GM19397 (cell line): ENCODE measurements at regions not wholly inside any gene's neighbourhood (a gene's known extent, or its start where the extent isn't known, plus 50 kb on each side); places are given as distances from the start of the nearest gene placed in this dataset.
"Not testable (repeated sequence)": the region's sequence is repeated elsewhere in the genome, so short reads cannot be mapped to it uniquely, and the experiment has no call there.

Experiments
- ATAC-seq: cut with Tn5 transposase; IDR thresholded peaks from one replicate; pipeline ENCODE4 v1.9.1; 2021; ENCODE audit warnings: mild to moderate bottlenecking, moderate library complexity; ENCODE audit not compliant: unreplicated experiment

DNA sequence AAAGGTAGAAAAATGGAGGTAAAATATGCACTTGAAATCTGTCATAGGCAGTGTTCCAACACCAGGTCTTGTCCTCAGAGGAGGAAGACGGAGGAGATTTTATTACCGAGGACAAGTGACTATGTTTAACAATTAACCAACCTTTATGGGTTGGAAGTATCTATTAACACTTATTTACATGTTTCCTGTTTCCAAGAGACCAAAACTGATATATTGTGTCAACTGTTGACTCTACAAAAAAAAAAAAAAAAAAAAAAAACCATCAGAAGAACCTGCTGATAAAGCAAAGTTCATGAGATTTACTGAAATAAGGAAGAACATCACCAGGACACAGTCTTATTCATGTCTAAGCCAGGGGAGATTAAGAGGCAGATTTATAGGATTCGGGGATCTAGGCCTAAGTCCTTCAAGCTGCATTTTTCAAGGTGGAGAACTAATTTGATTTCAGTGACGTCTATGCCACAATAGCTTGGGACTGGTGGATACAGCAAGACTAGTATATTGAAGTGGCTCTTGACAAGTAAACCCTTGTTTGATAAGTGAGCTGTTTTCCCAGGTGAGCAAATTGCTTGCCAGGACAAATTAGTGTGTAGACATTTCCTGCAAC is 126.6 kb upstream of the NAA20 start:
- ATAC-seq, result no peak

DNA sequence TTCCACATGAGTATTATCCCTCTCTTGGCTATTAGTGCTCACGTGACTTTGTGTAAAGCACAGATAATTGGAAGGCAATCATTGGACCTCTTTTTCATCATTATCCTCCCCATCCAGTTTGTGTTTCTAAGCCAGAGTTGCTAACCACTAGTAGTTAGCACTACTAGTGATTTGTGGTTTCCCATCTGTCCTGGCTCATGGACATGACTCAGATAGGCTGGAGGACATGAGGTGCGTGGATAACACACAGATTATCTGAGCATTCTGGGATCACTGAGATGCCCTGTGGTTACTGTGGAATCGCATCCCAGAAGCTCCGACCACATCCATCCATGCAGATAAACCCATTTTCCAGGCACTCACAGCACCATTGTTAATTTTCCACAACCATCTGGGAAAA is 123.8 kb upstream of the NAA20 start:
- no peak for ATAC-seq

DNA sequence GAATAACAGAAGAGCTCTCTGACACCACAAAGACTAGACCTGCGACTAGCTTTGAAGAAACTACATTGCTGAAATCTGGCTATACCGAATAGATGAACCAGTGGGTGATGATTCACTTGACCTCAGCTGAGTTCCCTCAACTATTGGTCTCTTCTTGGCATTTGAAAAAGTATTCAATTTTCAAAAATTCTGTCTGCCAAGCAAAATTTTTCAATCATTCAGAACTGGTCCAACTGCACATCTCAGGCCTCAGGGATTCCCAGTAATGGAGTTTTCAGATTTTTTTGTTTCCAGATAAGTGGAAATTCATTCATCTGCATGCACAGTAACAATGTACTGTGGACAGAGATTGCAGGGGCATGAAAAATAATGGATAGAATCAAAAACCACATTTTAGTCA is 121.4 kb upstream of the NAA20 start:
- no peak for ATAC-seq

DNA sequence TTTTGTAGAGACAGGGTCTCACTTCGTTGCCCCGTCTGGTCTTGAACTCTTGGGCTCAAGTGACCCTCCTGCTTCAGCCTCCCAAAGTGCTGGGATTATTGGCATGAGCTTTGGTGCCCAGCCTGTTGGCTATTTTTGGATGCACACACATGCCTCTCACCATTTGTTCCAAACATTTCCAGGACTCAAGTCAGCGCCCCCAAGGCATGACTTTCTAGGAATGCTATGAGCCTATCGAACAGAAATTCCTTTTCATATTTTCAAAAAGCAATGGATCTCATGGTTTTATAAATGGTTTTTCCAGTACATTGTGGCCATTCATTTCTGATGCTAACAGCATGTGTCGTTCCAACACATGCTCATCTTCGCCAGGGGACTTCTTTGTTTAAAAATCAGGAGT is 119.3 kb upstream of the NAA20 start:
- no peak for ATAC-seq

DNA sequence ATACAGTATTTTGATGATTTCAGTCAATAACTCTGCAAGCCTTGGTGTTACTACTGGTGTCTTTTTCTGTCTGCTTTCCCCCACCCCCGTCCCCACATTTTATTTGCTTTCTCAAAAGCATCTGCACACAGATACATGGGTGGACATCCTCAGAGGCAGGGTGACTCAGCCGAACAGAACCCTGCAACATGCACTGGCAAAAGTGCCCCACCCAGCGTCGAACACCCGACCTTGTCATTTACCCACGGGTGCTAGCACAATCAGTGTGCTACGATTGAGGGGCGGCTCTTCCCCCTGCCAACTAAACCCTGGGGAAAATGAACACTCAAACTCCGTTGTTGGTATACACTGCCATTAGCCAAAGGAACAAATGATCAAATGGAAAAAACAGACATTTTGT is 115.9 kb upstream of the NAA20 start:
- no peak for ATAC-seq

DNA sequence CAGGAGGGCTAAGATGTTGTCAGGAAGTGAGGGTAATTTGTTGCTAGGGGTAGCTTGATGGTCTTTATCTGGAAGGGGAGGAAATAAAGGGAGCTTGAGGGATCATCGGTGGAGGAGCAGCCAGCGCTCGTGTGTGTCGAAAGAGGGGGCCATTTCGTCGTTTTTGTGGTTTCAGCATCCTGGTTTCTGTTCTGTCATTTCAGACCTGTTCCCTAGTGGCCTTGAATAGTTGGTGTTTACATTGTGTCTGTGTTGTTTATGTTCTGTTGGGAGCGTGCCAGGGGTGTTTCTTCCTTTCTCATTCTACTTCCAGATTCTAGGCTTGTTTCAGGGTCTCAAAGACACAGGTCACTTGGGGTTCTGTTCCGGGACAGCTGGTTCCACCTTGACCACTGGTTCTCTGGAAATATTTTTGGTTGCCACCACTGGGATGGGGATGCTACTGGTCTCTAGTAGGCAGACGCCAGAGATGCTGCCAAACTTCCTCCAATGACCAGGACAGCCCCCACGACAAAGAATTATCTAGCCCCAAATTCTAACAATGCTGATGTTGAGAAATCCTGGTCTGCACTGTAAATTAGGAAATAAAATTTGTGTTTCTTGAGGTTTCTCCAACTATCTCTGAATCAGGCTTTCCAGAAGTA is 113.9 kb upstream of the NAA20 start:
- ATAC-seq, result no peak

DNA sequence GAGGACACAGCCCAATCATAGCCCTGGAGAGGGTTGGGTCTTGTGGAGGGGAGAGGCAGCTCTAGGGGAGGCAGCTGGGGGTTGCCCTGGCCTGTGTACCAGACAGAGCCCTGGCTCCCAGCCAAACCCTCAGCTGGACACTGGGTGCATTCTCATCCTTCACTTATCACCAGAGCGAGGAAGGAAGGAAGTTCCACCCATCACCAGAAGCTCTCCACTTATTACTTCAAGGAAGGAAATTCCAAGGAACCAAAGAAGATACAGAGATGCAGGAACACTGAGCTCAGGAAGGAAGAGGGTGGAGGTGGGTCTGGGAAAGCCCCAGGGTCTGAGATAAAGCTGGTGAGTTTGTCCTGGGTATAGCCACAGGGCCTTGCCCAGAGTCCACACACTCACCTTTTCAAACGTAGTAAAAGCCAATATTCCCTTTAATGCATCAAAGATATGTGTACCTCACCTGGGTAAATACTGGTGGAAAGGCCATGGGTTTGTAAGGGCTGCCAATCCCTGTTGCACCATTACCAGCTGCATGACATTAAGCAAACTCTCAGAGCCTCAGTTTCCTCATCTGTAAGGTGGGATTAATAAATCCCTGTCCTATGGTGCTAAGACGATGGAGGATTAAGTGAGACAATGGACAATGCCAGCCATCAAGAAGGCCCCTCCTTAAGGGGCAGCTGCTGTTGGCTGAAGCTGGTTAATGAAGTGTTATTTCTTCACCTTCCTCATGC is 109.7 kb upstream of the NAA20 start:
- ATAC-seq, result no peak

DNA sequence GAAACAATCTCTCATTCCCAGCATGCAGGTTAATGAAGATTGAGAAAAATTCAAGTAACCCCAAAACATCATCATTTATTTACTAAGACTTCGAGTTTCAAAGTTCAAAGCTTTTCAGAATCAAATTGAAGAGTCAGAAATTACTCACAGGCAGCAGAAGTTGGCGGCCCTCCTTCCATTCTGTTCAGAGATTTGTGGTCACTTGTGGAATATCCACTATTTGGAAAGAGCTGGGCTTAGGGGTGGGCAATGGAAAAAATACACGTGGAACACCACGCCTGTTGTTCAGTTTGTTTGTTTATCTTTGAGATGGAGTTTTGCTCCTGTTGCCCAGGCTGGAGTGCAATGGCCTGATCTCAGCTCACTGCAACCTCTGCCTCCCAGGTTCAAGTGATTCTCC is 108.6 kb upstream of the NAA20 start:
- no peak for ATAC-seq

DNA sequence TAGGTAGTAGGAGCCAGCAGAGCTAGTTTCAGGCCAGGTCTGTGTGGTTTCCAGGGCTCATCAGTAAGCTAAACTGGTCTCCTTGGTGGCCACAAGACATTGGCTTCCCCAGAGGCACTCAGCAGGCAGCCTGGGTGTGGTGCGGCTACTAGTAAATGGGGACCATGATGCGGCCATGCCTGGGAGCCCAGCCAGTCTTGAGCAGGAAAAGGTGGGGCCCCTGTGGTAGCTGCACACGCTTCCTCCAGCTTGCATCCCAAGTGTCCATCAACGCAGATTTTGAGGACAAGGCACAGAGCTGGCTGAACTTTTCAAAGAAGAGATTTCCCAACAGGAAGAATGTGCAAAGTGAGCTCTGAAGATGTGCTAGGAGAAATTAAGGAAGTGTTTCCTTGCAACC is 107.4 kb upstream of the NAA20 start:
- no peak for ATAC-seq

DNA sequence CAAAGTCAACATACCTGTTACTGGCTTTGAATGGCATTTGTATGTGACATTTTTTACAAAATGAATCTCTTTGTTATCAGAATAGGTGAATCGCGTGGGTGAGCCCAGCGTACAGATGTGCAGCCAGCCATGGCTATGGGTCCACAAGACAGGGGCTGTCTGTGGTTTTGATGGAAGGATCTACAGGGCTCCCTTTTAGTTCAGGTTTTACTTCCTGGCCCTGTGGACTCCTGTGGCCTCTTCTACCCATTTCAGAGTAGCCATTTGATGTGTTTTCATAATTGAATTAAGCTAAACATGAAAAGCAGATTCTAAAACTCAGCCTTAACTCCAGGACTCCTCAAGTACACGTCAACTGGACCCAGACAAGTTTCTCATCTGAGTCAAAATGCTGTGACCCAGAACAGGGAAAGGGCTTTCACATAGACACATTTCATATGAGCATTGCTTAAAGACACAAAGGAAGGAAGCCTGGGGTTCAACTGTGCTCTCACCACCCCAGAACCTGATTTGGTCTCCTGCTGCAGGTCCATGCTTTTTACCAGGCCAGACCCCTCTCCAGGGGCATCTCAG is 105.3 kb upstream of the NAA20 start:
- ATAC-seq, result no peak

DNA sequence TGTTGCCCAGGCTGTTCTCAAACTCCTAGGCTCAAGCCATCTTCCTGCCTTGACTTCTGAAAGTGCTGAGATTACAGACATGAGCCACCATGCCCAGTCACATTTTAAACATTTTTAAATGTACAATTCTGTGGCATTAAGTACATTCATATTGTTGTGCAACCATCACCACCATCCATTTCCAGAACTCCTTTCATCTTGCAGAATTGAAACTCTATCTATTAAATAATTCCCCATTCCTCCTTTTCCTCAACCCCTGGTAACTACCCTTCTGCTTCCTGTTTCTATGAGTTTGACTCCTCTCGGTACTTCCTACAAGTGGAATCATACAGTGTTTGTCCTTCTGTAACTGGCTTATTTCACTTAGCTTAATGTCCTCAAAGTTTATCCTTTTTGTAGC is 103.8 kb upstream of the NAA20 start:
- no peak for ATAC-seq

DNA sequence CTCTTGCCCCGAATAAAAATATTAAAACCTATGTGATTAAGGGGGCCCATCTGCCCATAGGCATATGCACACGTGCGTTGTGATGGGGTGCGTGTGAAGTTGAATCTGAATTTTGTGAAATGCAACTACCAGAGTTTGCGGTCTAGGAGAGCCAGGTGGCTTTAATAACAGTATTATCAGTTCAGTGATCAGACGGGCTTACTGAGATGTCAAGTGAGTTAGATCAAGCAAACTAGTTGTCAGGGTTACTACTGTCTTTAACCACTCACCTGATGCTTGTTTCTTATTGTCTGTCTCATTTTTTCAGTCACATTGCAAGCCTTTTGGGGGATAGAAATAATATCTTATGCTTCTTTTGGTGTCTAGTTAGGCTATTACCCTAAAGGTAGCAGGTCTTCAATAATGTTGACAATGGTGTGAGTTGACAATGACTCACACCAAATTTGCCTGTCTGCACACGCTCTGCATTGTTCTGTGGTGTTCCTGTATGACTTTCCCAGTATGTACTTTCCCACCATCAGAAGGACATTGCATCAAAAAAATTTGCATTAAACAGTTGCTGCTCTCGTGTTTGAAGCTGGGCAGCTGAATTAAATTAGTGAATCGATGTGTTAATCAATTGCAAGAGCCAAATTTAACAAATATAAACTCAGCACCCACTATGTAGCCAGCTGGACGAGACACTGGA is 103.1 kb upstream of the NAA20 start:
- ATAC-seq, result no peak

DNA sequence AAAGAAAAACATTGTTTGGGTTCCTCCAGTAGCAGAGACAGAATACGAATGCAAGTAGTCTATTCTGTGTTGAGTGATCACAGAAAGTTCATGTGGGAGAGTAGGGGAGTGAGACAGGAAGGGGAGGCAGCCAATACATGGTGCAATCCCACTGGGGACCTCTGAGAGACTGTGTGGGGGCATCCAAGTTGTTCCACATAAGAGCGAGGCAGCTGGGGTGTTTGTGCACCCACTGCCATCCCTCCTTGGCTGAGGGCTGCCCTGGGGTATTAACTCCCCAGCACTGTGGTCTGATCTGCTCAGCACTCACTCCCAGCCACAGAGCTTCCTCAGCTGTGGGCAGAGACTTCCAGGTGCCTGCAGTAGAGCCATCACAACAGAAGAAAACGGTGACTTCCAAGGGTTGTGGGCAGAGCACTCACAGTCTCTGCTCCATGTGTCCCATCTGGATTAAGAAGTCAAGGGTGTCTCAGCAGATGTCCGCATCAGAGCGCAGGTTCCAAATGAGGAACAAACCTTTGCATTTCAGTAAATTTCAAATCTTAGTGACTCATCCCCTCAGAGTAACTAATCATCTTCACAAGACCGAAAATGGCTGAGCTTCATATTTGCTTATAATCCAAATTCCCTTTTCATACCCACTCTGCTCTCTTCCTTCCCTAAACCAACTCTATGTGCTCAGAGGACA is 101.9 kb upstream of the NAA20 start:
- ATAC-seq, result no peak

DNA sequence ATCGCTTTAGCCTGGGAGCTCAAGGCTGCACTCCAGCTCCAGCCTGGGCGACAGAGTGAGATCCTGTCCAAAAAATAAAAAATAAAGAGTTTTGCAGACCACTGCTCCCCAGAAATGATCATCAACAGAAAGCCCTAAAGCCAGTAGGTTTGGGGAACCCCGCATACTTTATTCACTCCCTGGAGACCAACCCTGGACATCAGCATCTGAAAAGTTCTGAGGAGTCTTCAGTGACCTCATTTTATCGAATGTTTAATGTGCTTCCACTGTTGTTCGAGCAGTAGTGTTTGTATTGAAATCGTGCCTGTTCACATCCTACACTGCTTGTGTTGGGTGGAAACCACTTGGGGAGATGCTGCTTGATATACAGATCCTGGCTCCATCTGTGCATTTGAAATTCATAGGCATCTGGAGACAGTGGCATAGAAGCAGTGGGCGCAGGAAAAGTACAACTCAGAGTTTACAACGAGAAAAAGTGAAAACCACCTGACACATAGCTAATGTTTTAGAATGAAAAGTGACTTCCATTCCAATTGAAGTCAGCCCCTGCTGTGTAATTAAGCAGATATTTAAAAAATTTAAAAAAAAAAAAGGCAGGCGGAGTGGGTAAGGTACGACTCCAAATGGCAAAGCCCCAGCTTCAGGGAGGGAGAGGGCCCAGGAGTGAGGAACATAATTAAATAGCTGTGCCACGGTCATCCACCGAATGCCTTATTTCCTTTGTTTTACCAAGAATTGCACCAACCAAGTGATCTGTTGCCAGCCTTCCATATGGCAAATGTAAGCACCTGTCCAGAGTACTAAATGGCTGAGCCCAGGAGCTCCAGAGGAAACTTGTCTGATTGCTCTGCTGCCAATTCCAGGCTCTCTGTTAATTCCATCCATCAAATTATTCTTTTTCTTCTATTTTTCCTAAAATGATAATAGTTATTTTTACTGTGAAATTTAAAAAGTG is 100.4 kb upstream of the NAA20 start:
- no peak for ATAC-seq

DNA sequence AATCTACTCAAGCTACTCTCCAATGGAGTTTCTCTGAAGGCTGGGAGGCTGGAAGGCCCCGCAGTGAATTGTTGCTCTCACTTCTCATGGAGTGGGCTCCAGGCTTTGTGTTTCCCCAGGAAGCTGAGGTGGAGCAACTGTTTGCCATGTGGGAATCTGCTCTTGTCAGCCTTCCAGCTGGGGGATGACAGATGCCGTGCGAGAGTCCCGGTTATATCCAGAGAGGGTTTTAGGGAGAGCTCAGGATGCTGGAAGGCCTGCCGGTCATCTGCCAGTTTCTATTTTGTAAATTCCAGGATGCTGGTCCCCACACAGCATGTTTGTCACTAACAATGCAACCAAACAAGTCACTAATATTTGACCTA is 98.2 kb upstream of the NAA20 start:
- ATAC-seq, result no peak

DNA sequence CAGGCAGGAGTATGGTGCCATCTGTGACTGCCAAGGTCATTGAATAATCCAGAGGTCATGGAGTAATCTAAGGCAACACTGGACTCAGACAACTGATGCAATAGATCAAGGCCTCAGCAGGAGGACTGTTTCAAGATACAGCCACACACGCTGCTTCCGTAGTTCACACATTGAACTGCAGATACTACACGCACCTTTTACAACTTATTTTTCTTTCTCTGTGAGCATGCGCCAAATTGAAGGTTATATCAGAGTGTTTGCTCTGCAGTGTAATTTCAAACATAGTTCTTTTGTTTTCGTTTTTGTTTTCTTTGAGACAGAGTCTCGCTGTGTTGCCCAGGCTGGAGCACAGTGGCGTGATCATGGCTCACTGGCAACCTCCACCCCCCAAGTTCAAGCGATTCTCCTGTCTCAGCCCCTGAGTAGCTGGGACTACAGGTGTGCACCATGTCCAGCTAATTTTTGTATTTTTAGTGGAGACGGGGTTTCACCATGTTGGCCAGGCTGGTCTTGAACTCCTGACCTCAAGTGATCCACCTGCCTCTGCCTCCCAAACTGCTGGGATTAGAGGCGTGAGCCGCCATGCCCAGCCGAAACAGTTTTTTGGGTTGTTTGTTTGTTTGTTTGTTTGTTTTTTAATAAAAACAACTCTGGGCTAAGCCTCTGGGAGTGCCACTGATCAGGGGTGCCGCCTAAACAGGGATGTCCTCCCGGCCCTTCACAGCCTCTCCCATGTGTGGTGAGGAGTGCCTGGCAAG is 96.6 kb upstream of the NAA20 start:
- ATAC-seq, result no peak

DNA sequence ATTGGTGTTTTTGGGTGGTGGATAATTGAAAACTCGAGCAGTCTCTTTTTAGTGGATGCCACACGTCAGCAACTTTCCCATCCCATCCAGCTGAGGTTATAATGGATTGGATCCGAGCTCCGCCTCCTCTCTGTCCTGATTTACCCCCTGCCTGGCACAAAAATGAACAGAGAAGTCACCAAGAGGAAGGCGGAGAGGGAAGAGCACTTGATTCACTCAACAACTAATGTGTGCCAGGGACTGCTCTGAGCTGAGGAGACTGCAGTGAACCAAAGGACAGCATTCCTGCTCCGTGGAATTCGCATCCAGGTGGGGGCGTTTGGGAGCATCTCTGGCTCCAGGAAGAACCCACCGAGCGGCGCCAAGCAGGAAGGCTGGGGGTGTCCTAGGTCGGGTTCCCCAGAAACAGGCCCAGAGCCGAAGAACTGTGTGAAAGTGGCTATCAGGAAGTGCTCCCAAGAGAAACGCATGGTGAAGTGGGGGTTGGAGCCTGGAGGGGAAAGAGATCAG is 95.8 kb upstream of the NAA20 start:
- ATAC-seq, result no peak

DNA sequence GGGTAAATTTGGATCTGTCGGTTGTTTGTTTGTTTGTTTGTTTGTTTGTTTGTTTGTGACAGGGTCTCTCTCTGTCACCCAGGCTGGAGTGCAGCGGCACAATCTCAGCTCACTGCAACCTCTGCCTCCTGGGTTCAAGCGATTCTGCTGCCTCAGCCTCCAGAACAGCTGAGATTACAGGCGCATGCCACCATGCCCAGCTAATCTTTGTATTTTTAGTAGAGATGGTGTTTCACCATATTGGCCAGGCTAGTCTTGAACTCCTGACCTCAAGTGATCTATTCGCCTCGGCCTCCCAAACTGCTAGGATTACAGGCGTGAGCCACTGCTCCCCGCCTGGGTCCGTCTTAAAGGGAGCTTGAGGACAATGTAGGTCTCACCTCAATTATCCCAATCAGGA is 95.3 kb upstream of the NAA20 start:
- not testable (repeated sequence) for ATAC-seq

DNA sequence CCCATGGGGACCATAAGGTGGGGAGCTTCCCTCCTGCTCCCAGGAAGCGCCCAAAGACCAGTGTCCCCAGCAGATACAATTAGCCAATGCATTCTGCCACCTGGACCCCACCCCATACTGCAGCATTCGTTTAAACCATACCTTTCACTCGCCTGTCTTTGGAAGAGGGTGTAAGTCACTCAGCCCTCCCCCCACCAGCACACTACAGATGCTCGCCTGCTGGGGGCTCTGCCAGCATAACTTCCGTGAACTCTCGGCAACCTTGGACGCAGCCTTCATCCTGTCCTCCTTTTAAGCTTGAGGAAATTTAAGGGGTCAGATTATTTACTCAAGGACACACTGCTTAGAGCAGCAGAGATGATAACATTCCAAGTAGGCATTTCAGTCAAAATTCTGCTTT is 94.4 kb upstream of the NAA20 start:
- ATAC-seq, result no peak
